H7 (cell line): ENCODE measurements at regions not wholly inside any gene's neighbourhood (a gene's known extent, or its start where the extent isn't known, plus 50 kb on each side); places are given as distances from the start of the nearest gene placed in this dataset.

Source experiments
- DNase-seq: peaks from one replicate; pipeline ENCODE4 v3.0.0; 2012
- H3K27me3 ChIP-seq: 2 replicates; pipeline ENCODE4 v1.6.0; 2011; ENCODE audit warnings: mild to moderate bottlenecking, low read length; ENCODE audit not compliant: control insufficient read depth, insufficient read depth
- H3K36me3 ChIP-seq: replicated peaks from 2 replicates; pipeline ENCODE4 v1.5.1; 2011; ENCODE audit warnings: low read length; ENCODE audit not compliant: control insufficient read depth, insufficient read depth
- H3K4me3 ChIP-seq: 2 replicates; pipeline ENCODE4 v1.5.1; 2011; ENCODE audit warnings: low read depth, mild to moderate bottlenecking, control low read depth, low read length, moderate library complexity; ENCODE audit not compliant: insufficient read depth

GRCh38 chr4:100789991-100790390 is 272.2 kb upstream of the EMCN start:
- no peak for DNase-seq
- Histone ChIP-seq H3K4me3 (no peak overlapping the region), H3K27me3 (no peaks in the 10 kb centered on the region)

GRCh38 chr4:100786481-100786880 is 268.7 kb upstream of the EMCN start:
- no peaks in the 10 kb centered on the region for H3K36me3 ChIP-seq
- DNase-seq, result no peak
- H3K27me3 ChIP-seq, result no peaks in the 10 kb centered on the region
- H3K4me3 ChIP-seq, result no peak overlapping the region

More at GRCh38 chr4:100789991-100790390, 272.2 kb upstream of the EMCN start:
- no peaks in the 10 kb centered on the region for H3K36me3 ChIP-seq

DNA sequence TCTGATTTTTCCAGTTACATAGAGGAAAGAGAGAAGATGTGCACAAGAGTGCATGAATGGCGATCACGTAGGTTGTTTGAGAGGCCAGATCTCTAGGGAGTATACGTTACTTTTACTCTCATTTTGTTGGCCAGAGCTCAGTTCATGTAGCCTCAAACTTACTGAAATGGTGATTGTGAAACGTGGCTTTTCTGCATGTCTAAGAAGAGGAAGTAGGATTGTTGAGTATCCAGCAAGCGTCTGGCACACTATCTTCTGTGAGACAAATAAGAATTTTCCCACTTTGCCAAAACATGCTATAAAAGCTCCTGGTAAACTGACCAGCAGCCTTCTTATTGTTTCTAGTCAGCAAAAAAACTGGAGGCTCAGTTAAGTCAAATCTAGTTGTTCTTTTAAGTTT is 264.5 kb upstream of the EMCN start:
- no peak overlapping the region for H3K4me3 ChIP-seq
- H3K27me3 ChIP-seq, result no peaks in the 10 kb centered on the region
- DNase-seq, result no peak
- no peaks in the 10 kb centered on the region for H3K36me3 ChIP-seq

DNA sequence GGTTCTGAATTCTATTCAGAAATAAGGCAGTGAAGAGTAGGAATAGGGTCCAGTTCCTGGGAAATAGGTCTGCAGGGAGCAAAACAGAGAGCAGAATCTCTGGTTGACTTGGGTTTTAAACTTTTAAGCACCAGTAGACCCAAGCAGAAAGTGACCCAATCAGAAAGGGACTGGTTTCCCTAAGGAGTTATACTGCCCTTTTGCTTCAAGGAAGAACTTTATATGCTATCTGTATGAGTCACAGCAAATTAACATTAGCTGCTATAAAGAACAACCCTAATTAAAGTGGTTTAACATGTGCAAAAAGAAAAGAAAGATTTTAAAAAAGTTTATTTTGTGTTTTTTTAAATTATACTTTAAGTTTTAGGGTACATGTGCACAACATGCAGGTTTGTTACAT is 263.6 kb upstream of the EMCN start:
- no peaks in the 10 kb centered on the region for H3K36me3 ChIP-seq
- no peak for DNase-seq
- no peak overlapping the region for H3K4me3 ChIP-seq
- no peaks in the 10 kb centered on the region for H3K27me3 ChIP-seq

GRCh38 chr4:100780126-100780525 is 262.3 kb upstream of the EMCN start:
- Histone ChIP-seq H3K4me3 (no peak overlapping the region), H3K27me3 (no peaks in the 10 kb centered on the region), H3K36me3 (no peaks in the 10 kb centered on the region)
- DNase-seq, result no peak

DNA sequence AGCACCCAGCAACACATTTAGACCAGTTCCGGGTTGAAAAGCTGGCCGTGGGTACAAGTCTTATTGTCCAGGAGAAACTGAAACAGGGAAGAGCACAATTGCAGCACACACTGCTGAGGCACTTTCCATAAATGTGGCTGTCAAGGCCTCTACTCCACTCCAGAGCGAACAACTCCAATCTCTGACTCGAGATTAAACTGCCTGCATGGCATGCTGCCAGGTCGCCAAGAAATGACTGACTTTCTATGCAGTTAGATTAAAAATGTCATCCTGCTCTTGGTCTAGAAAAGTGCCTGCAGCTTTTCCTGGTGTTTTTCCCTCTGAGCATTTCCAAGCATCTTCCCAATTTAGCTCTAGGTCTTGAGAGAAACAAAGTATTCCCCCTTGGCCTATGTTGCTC is 260.6 kb upstream of the EMCN start:
- H3K4me3 ChIP-seq, result no peak overlapping the region
- H3K36me3 ChIP-seq, result no peaks in the 10 kb centered on the region
- DNase-seq, result no peak
- no peaks in the 10 kb centered on the region for H3K27me3 ChIP-seq

DNA sequence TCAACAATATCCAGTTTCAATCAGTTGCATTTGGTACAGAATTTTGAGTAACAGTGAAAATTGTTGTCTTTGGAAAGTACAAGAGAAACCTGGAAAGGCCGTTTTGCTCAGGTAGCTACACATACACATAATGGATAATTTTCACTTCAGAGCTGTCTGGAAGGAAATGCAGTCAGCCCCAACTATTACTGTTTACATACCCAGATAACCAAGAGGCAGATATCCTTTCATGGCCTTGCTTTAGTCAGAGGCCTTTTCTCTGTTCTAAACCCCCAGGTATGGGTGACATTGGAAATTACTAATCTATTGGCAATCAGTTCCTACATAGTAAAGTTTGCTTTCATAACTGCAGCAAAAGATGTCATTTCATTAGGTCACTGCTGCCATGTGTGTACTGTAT is 244.9 kb upstream of the EMCN start:
- DNase-seq, result no peak
- Histone ChIP-seq H3K36me3 (no peaks in the 10 kb centered on the region), H3K27me3 (no peaks in the 10 kb centered on the region), H3K4me3 (no peak overlapping the region)

- H3K27me3 ChIP-seq, result no peaks in the 10 kb centered on the region
- no peak for DNase-seq
- H3K4me3 ChIP-seq, result no peak overlapping the region
- H3K36me3 ChIP-seq, result no peaks in the 10 kb centered on the region
Measured at GRCh38 chr4:100754751-100755150, 236.9 kb upstream of the EMCN start.

- no peak for DNase-seq
- Histone ChIP-seq H3K4me3 (no peak overlapping the region), H3K27me3 (no peaks in the 10 kb centered on the region), H3K36me3 (no peaks in the 10 kb centered on the region)
Measured at GRCh38 chr4:100746141-100746739, 228.4 kb upstream of the EMCN start.

GRCh38 chr4:100742045-100742444 is 224.2 kb upstream of the EMCN start:
- no peaks in the 10 kb centered on the region for H3K27me3 ChIP-seq
- no peaks in the 10 kb centered on the region for H3K36me3 ChIP-seq
- peak; percentile 4 for DNase-seq
- H3K4me3 ChIP-seq, result no peak overlapping the region

DNA sequence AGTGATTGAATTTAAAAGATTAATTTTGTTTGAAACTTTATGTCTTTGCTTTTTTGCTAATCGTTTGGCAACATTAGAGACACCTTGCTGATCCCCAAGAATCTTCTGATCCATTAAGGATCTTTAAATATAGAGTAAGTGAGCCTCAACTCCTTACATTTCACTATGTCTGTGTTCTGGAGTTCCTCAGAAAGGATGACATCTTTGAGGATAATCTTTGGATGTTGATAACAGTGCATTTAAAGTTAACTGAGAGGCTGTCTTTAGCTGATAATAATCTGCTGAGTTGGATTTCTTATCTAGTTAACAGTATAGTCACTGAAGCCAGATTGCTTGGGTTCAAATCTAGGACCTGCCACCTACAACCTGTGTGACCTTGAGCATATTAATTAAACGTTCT is 221.6 kb upstream of the EMCN start:
- Histone ChIP-seq H3K4me3 (no peak overlapping the region), H3K27me3 (no peaks in the 10 kb centered on the region), H3K36me3 (no peaks in the 10 kb centered on the region)
- DNase-seq, result no peak

- no peak for DNase-seq
- H3K36me3 ChIP-seq, result no peaks in the 10 kb centered on the region
- H3K4me3 ChIP-seq, result no peak overlapping the region
- no peaks in the 10 kb centered on the region for H3K27me3 ChIP-seq
Measured at GRCh38 chr4:100738196-100739165, 220.7 kb upstream of the EMCN start.

DNA sequence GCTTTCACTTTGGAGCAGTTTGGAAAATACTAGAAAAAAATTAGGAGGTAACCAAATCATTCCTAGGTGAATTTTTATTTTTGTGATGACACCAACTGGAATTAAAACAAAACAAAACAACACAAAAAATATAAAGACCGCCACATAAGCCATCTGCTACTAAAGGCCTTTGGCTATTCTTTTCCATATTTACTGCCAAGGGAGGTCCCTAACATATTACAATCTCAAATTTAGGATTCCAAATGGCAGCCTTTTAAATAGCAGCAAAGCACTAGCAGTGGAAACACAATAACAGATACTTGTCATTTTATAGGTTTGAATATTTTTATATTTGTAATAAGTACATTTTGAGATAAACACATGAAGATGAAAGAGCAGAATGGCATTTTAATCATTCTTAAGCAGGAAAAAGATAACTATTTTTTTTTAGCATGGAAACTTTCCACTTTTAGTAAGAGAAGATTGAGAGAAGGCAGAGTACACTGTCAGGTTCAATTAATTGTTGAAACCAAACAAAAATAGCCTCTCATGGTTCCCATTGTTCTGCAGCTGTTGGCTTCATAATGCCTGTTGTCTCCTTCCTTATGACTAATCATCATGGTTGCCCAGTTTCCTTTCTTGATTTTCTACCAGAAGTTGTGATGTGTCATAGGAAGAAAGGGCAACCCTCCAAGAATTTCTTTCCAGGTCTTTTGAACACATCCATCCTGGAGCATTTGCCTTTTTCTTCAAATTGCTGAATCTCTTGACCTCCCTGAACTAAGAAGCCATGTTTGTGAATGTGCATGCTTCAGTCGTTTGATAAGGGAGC is 219.0 kb upstream of the EMCN start:
- DNase-seq, result no peak

DNA sequence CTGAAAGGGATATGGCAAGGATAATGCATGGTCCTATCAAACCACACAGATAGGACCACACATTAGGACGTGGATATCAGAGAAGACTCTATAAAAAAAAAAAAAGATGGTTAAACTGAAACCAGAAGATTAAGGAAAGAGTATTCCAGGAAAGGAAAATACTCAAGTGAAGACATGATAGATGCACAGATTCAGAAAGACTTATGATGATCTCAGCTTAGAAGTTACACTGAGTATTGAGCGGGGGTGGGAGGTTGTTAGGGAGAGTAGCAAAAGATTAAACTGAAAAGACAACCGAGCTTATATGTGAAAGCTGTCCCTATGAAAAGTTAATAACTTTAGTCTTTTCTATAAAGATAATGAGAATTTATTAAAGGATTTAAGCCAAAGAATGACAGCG is 211.0 kb upstream of the EMCN start:
- Histone ChIP-seq H3K4me3 (no peak overlapping the region), H3K27me3 (no peaks in the 10 kb centered on the region), H3K36me3 (no peaks in the 10 kb centered on the region)
- no peak for DNase-seq

More for the DNA sequence above, 219.0 kb upstream of the EMCN start:
- Histone ChIP-seq H3K36me3 (no peaks in the 10 kb centered on the region), H3K27me3 (no peaks in the 10 kb centered on the region), H3K4me3 (no peak overlapping the region)
